NAMALWA (cell line): ENCODE measurements at regions not wholly inside any gene's neighbourhood (a gene's known extent, or its start where the extent isn't known, plus 50 kb on each side); places are given as distances from the start of the nearest gene placed in this dataset.
"Not testable (repeated sequence)": the region's sequence is repeated elsewhere in the genome, so short reads cannot be mapped to it uniquely, and the experiment has no call there.

ENCODE experiments used
- DNase-seq: peaks from one replicate; pipeline ENCODE4 v3.0.0-alpha.2; 2015; ENCODE audit warnings: low spot score

DNA sequence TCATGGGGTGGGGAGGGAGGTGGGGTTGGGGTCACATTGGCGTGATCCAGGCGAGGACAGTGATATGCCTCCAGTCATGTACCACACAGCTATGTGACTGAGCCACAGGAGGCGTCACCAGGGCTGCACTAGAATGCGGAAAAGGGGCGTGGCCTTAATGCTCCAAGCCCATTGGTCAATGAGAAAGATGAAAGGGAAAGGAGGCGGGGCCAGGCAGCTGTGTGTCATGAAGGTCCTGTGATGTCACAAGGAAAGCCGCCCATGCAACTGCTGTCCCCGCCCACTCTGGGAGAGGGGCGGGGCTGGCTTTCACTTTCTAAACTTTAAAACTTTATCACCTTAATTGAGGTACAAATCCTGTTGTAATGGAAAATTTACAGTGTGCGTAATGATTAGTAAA lies 89.4 kb upstream of the ADCY2 start:
- DNase-seq = peak; percentile 89

DNA sequence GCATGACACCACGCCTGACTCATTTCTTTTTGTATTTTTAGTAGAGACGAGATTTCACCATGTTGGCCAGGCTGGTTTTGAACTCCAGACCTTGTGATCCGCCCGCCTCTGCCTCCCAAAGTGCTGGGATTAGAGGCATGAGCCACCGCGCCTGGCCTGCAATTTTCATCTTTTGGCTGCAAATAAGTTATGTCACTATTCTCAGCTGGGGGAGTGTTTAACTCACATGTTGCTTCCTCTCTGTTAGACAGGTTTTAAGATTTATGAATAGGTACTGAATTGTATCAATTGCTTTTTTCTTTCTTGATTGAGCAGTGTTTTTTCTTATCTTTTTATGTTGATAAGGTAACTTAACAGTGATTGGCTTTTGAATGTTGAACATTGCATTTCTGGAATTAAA lies 88.2 kb upstream of the ADCY2 start:
- not testable (repeated sequence) for DNase-seq

DNA sequence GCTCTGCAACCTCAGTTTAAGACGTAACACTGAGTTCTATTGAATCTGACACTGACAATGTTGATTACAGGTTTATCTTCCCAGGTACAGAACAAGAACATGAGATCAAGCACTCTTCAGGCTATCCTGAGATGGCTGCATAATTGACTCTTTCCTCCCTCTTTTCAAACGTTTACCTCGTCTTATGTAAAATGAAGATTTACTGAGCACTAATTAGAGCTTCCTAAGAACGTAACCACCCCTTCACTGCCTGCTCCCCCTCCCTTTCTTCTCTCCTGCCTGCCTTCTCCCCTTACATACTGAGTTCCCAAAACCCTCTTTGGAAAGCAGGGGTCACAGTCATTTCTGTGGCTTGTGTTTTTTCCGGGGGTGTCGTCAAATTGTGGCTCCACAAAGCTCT lies 86.2 kb upstream of the ADCY2 start:
- not testable (repeated sequence) for DNase-seq

DNA sequence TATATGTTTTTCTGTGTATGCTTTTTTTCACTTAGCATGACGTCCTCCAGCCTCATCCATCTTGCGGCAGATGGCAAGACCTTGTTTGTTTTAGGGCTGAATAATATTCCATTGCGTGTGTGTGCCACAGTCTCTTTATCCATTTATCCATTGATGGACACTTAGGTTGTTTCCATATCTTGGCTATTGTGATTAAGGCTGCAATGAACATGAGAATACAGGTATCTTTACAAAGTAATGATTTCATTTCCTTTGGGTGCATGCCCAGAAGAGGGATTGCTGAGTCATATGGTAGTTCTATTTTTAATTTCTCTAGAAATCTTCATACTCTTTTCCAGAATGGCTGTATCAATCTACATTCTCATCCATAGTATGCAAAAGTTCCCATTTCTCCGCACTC lies 85.3 kb upstream of the ADCY2 start:
- not testable (repeated sequence) for DNase-seq

DNA sequence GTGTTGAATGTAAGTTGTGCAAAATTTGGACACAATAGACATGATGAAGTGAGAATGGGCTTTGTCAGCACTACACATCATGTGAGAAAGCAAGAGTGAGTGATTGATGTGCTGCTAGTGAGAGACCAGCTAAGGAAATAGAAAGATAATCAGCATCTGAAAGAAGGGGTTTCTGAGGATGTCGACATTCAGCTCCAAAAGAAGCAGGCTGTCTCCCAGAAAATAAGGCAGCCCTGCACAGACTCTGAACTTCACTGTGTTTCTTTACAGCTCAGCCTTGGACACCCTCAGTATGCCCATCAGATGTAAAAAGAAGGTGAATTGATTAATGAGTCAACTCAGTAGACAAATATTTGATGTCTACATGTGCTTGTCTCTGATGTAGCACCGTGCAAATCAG lies 80.8 kb upstream of the ADCY2 start:
- no peak for DNase-seq

DNA sequence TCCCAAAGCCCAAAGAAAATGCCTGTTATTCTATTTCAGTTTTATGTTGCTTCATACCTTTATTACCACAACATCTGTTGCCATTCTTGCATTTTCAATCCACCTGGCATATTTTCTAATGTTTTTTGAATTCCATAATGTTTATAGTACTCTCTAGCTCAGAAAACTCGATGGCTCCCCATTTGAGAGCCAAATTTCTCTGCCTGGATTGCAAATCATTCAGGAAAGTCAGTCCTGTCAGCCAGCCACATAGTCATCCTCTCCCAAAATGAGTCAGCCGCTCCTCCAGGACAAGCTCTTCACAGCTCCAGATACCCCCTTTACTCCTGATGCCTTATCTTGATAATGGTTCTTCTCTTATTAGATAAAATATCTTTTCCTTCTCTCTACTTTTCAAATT lies 78.2 kb upstream of the ADCY2 start:
- no peak for DNase-seq

DNA sequence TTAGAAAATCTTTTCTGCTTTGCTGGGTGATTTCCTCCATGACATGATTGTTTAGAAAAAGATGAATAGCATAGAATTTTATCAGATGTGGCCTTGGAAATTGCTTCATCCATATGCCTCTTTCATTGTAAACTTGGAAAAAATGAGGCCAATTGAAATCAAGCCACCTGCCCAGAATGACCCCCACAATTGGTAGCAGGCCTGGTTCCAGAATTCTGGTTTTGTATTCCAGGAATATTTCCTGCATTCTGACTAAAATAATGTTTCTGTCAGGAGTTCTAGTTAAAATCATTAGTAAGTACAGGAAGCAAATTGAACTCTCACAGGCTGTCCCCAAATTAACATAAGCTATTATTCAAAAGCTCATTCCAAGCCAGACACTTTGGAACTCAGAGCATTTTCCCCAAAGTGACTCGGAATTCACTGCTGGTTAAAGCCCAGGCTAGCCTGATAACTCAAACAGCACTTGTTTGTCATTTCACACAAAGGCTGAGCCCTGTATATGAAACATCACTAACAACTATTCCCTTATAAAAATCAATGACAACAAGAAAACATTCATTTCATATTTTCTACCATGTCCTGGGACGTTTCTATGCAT lies 75.1 kb upstream of the ADCY2 start:
- DNase-seq = no peak

DNA sequence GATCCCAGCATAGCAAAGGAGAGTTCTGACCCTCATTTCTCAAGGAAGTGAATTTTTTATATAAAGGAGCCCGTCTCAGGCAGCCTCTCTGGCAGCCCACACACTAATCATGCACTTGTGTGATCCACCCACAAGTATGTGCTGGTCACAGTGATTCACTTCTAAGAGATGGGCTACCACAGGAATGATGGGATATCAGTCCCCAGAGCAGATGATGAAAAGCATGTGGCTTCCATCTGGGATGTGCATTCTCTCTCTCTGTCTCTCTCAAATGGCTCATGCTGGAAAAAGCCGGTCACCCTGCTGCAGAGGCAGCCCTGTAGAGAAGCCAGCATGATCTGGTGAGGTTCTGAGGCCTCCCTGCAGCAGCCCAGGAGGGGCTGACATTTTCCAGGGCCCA lies 74.2 kb upstream of the ADCY2 start:
- no peak for DNase-seq

DNA sequence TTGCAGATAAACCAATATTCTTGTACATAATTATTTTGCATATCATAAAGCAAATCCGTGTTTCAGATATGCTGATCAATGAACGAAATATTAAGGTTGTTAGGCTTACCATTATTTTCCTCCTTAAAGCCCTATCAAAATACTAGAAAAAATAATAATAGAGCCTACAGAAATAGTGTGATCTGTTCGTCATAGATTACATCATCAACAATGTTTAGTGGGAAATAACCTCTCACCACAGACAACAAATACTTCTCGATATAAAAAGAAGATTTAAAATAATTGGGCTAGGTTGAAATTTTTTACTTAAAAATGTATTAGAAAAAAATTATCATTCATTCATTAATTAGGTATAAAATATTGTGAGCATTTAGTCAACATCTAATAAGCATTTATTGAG lies 71.0 kb upstream of the ADCY2 start:
- no peak for DNase-seq

DNA sequence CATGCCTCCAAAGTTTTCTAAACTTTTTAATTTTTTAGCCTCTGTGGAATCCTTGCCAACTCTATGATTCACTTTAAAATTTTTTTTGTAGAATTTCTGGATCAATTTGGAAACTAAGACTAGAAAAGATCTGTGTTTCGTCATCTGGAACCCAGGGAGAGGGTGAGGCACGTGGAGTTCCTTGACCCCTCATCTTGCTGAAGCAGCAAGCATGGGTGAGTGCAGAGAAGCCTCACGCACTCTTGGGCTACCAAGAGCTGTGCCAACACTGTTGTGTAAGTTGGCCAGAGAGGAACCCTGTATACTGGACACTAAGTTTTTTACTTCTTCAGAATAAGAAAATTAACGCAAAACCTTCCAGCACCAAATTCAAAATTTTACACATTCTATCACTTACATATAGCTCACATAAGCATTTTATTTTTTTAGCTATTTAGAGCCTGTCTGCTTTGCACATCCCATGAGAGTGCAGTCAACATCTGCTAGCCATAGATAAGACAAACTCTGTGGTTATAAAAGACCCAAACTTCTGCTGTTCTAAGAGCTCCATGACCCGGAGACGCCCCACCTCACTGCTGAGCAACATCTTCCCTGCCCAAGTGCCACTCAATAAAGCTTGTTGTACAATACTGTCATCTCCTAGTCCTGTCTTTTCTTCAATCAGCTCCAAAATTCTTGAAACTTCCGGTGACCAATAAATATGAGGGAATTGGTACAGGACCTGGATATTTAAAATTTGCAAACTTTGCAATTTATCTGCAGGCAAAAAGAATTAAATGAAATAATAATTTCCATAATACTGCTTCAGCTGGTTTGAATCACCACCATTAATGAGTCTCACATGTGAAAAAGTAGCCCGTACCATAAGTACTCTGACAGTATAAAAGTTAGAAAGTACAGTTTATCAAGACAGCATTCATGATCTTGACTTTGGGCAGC lies 69.7 kb upstream of the ADCY2 start:
- no peak for DNase-seq

DNA sequence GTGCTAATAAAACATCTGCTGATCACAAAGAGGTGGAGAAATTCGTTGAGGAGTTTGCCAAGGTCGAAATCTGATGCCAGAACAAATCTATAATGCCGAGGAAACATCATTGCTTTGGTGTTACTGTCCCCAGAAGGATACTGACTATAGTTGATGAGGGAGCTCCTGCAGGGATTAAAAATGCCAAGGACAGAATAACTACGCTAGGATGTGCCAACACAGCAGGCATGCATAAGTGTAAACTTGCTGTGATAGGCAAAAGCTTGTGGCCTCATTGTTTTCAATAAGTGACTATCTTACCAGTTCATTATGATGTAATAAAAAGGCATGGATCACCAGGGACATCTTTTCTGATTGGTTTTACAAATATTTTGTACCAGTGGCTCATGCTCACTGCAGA lies 66.8 kb upstream of the ADCY2 start:
- DNase-seq = no peak

DNA sequence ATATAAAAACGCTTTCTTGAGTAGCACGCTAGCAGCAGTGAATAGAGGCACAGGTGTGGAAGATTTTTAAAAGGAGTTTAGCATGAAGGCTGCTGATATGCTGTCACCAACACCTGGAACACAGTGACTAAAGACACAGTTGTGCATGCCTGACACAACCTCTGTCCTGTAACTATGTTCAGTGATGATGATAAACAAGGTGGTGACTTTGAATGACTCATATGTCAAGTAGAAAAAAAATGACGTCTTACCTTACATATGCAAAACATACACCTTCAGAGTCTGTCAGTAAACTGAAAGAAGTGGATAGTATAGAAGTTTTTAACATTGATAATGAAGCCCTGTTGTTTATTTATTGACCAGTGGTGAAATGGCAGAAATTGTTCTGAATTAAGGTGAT lies 66.2 kb upstream of the ADCY2 start:
- no peak for DNase-seq

DNA sequence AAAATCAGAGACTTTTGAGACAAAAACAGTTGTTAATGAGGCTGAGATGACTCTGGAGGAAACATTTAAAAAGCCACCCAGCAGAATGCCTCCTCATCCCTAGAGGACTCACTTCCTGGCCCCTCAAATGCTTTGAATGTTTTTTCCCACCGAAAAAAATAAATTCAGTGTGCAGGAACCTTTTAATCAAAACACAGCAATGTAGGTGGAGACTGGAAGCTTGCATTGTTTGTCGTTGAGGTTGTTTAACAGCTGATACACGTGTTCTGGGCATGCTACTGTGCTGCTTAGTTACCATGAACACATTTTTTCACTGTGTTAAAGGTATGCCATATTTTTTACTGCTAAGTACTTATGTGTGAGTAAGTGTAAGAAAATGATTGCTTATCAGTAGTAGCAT lies 65.7 kb upstream of the ADCY2 start:
- no peak for DNase-seq

DNA sequence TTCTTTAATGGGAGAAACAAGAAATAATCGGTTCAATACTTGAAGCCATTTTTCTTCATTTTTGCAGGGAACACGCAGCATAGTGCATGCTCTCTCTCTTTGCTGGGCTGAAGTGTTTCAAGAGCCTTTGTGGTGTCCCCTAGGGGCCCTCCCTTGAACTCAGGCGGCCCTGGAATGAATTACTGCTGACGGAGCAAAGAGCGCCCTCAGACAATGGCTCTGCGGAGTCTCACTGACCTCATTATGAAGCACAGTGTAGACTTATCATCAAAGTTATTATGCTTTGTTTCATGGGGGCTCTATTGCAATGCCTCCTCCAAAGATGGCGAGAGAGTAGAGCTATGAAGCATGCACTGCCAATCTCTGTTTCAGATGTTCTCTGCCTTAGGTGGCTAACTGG lies 64.8 kb upstream of the ADCY2 start:
- no peak for DNase-seq
